ENCODE measurements at regions not wholly inside any gene's neighbourhood (a gene's known extent, or its start where the extent isn't known, plus 50 kb on each side); places are given as distances from the start of the nearest gene placed in this dataset.

GRCh38 chr21:20511216-20511880 is 486.9 kb upstream of the NCAM2 start:
- DNase-seq (ENCODE audit: low read depth in 2 of 2), result no peak

DNA sequence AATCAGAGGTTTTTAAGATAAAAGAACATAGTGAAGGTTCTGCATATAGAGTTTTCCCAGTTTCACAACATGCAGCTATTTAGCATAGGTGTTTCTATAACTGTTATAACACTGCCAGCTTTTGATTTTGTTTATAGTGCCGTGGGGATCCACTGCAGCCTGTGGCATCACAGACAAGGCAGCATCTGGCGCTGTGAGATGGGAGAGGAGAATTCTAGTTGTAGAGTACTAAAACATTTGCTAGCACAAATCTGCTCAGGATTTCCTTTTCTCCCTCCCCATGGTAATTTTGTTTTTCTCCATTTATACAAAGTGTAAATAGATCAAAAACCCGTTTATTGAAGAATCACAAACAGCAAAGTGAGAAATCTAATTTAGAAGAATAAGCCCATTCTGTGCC is 482.8 kb upstream of the NCAM2 start:
- DNase-seq (ENCODE audit: low read depth in 2 of 2), result no peak

- no peak for DNase-seq (ENCODE audit: low read depth in 2 of 2)
These were observed 479.1 kb upstream of the NCAM2 start for GRCh38 chr21:20519076-20519475.

DNA sequence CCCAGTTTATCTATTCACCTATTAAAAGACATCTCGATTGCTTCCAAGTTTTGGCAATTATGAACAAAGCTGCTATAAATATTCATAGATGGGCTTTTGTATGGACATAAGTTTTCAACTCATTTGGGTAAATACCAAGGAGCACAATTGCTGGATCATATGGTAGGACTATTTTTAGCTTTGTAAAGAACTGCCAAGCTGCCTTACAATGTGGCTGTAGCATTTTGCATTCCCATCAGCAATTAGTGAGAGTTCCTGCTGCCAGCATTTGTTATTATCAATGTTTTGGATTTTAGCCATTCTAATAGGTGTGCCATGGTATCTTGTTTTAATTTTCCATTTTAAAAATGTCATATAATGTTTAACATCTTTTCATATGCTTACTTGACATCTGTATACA is 475.6 kb upstream of the NCAM2 start:
- no peak for DNase-seq (ENCODE audit: low read depth in 2 of 2)

DNA sequence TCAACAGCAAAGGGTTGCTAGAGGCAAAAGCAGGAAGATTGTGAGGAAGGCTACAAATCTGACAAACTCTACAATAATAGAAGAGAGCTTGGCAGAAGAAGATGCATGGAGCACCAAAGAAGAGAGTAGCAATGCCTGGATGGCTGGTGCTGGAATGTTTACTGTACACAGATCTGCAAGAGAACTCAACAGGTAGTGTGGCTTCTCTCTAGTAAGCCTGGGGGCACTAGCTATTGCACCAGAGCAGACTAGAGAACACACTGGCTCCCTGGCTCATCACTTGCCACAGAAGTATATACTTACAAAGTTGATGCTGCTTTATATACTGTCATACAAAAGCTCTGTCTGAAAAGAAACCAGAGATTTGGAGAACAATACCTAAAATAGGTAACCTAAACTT is 475.0 kb upstream of the NCAM2 start:
- no peak for DNase-seq (ENCODE audit: low read depth in 2 of 2)

DNA sequence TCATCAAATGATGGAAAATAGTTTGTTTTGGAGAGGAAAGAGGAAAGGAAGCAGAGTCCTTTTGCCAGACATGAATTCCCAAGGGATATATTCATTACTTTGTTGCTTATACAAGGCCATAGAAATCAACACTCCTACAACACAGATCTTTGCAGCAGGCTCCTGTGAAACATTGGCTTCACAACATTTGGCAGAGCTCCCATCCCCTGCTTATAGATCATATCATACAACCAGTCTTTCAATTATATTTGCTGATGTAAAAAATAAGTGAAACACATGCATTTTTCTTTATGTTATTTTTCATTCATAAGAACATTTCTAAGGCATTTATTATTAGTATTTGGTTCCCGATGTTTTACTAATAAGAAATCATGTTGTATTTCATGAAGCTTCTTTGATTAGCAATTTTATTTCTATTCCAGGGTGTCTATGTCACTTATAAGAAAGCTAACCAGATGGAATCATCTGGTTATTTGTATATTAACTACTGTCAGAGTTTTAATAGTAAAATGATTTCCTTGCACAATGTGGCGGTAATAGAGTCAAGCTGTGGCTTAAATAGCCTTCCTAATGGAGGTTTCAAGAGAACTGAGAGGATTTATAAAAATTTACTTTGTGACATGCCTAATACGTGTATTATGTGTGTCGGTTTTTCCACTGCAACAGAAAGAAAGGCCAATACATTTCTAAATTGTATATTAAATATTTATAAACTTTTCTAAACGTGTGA is 470.3 kb upstream of the NCAM2 start:
- DNase-seq (ENCODE audit: low read depth in 2 of 2), result no peak

DNA sequence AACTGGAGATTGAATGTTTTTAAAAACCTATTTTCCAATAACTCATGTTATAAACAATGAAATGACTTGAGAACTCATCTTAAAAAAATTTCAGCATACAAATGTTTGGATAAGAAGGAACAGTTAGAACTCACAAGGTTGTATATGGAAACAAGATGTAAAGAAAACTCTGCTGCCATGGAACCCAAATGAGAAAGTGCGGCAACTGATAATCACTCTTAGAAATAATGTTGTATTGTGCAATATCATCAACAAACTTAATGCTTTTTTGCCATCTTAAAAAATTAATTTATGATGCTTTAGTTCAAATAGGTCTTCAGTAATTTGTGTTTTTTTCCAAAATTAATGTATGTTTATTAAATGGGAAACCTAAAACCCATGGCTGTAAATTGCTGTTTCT is 461.1 kb upstream of the NCAM2 start:
- DNase-seq (ENCODE audit: low read depth in 2 of 2), result no peak

DNA sequence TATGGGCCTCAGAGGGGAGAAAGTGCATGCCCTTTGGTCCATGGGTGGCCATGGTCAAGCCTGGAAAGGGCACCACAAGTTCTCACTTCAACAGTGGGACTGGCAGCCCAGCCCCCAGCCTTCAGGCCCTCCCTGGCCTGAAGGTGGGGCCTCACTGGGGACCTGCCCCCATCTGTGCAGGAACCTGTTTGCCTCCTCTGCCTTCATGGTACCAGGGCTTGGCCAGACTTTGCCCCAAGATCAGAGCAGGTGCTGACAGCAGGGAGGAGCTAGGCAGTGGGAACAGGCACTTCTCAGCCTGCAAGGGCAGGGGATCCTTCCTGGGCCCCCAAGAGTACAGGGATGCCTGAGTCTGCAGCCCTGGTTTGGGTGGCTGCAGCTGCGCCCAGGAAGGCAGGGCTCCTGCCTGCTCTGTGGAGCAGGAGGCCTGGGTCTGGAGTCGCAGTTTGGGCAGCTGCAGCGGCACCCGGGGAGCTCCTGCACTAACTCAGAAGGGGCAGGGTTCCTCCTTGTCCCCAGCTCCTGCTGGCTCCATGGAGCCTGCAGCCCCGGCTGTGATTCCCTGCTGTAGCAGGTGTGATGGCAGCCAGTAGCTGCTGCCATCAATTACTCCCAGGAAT is 460.1 kb upstream of the NCAM2 start:
- DNase-seq (ENCODE audit: low read depth in 2 of 2), result no peak

- no peak for DNase-seq (ENCODE audit: low read depth in 2 of 2)
These were observed 452.8 kb upstream of the NCAM2 start for GRCh38 chr21:20545454-20545853.

DNA sequence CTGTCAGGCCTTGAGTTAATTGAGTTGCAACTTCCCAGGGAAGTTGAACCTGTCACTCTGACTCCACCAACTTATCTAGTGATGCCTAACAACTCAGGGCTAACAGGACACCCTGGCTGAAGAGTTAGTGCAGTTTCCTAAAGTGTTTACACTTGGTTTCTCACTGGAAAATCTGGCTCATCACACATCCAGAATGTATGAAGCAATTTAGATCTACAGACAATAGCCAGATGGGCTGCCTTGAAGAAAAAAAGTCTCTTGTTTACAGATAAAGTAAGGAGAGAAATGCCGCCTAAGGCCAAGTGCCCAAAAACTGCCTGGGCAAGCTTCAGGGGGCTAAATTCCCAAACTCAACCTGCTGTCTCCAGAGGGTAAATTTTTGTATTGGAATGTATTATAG is 446.3 kb upstream of the NCAM2 start:
- DNase-seq (ENCODE audit: low read depth in 2 of 2), result no peak

DNA sequence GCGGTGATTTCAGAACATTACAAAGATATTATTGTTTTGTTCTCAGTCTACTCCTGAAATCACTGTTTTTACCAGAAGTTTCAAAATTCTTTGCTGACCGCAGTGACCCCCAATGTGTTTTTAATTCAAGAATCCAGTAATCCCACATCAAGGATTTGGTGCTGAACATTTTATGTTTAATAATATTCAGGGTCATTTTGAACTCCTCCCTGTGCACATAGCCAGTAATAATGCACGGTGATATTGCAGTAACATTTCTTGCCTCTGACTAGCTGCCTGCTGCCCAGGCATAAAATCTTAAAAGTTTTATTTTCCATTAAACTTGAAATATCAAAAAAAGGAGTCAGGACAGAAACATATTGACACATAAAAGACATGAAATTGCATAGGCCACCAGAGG is 443.4 kb upstream of the NCAM2 start:
- DNase-seq (ENCODE audit: low read depth in 2 of 2), result no peak

GRCh38 chr21:20570824-20571232 is 427.4 kb upstream of the NCAM2 start:
- DNase-seq (ENCODE audit: low read depth in 2 of 2), result no peak

- DNase-seq (ENCODE audit: low read depth in 2 of 2), result no peak
These were observed 425.6 kb upstream of the NCAM2 start for GRCh38 chr21:20572582-20572981.

- no peak for DNase-seq (ENCODE audit: low read depth in 2 of 2)
These were observed 416.8 kb upstream of the NCAM2 start for GRCh38 chr21:20581361-20581760.

DNA sequence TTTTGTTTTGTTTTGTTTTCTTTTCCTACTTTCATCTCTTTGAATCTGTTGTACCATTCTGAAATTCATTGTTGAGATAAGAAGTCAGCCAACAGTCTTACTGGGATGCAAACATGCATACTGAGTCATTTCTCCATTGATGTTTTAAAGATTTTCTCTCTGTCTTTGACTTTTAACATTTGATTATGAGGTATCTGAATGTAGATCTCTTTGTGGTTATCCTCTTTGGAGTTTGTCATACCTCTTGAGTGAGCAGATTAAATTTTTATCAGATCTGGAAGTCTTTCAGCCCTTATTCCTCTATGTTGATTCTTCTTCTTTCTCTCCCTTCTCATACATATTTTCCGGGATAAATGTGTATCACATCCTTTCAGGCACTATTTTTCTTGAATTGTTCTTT is 406.9 kb upstream of the NCAM2 start:
- DNase-seq (ENCODE audit: low read depth in 2 of 2), result no peak

- DNase-seq (ENCODE audit: low read depth in 2 of 2), result no peak
These were observed 405.7 kb upstream of the NCAM2 start for GRCh38 chr21:20592463-20592862.

DNA sequence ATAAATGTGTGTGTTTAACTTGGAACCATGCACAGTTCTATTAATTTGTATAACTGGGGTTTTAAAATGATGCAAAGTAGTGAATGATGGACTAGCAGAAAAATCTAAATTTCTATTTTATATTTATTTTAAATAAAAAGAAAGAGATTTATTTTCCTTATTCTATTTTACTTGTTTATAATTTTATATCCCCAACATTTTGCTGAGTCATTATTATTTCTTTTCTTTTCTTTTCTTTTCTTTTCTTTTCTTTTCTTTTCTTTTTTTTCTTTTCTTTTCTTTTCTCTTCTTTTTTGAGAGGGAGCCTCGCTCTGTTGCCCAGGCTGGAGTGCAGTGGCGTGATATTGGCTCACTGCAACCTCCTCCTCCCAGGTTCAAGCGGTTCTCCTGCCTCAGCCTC is 395.0 kb upstream of the NCAM2 start:
- no peak for DNase-seq (ENCODE audit: low read depth in 2 of 2)

DNA sequence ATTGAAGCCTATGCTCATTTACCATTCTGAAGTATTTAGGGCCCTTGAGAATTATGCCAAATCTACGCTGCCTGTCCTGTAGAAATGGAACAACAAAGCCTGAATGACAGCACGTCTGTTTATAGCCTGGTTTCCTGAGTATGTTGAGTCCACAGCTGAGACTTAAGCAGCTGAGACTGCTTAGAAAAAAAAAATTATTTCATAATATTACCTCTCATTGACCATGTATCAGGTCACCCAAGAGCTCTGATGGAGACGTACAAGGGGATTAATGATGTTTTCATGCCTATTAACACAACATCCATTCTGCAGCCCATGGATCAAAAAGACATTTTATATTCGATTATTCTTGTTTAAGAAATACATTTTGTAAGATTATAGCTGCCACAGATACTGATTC is 387.2 kb upstream of the NCAM2 start:
- no peak for DNase-seq (ENCODE audit: low read depth in 2 of 2)

- DNase-seq (ENCODE audit: low read depth in 2 of 2), result no peak
These were observed 384.6 kb upstream of the NCAM2 start for GRCh38 chr21:20613654-20614053.

DNA sequence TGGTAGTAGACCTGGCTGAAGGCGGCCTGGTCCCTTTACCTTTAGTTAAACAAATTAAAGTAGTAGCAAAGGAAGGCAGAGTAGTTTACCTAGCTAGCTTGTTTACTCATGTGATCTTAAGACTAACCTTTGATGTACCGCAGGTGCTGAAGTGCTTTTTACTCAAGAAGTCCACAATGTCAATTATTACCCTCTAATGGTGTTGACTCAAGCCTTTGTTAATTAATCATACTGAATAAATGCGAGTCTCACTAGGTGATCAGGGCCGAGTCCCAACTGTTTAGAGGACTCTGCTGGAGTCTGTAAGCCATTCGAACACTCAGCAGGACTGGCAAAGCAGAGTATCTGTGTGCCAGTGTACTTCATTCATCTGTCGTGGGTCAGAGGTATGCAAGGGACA is 381.1 kb upstream of the NCAM2 start:
- no peak for DNase-seq (ENCODE audit: low read depth in 2 of 2)

DNA sequence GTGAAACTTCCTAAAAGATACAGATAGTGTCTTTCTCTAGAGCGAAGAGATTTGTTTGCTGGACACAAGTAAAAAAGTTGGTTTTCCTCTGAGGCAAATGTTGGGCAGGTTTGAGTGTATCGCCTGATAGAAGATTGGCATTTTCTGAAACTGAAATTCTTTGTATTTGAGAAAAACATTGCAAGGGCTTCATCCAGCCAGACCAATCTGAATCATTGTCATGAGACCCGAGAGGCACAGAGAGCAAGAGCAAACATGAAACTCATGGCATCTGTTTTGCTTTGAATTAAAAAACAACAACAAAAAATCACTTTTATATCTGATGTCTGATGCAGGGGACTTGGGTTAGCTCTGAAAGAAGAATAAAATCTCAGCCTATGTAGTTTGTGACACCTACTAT is 379.3 kb upstream of the NCAM2 start:
- DNase-seq (ENCODE audit: low read depth in 2 of 2), result no peak

DNA sequence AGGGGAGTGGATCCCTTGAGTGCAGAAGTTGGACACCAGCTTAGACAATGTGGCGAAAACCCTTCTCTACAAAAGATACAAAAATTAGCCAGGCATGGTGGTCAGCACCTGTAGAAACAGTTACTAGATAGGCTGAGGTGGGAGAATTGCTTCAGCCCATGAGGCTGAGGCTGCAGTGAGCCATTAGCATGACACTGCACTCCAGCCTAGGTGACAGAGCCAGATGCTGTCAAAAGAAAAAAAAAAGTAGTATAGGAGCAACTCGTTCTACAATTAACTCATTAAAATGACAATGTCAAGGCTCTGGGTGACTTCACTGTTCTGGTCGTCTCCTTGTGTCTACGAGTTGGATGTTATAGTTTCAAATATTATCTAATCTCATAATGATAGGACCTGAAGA is 370.6 kb upstream of the NCAM2 start:
- no peak for DNase-seq (ENCODE audit: low read depth in 2 of 2)

DNA sequence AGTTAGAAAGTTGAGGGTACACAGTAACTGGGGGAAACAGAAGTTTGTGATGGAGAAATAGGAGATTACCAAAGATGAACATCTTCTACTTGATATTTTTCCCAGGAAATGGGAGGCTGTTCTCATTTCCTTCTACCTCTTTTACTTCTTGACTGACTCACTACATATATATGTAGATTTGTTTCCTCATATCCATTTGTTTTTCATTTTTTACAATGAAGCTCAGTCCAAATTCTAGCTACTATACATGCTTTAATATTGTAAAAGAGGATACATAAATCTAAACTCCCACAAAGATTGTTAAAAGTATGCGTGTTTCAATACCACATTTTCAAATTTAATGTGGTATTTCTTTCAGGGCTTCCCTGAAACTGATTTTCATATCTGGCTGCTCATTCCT is 366.6 kb upstream of the NCAM2 start:
- DNase-seq (ENCODE audit: low read depth in 2 of 2), result no peak

Measured in stimulated activated CD8-positive, alpha-beta memory T cell treated with anti-CD3 and anti-CD28 coated beads, Interleukin-7, amount 100 ng/mL, for 4 hours (primary cell).